DND-41 (cell line): ENCODE measurements at regions not wholly inside any gene's neighbourhood (a gene's known extent, or its start where the extent isn't known, plus 50 kb on each side); places are given as distances from the start of the nearest gene placed in this dataset.

Source experiments
- ATAC-seq: fragments of 200-7000 bp; cut with Tn5 transposase; 3 replicates; pipeline ENCODE4 v1.9.1; 2021; ENCODE audit warnings: low read depth; ENCODE audit not compliant: insufficient read depth
- DNase-seq: peaks from one replicate; pipeline ENCODE4 v3.0.0-alpha.2; 2020
- H2AFZ ChIP-seq: 2 replicates; pipeline ENCODE4 v1.6.0; 2012; ENCODE audit warnings: low read depth, low read length
- H3K27ac ChIP-seq: 2 replicates; pipeline ENCODE4 v1.5.1; 2012; ENCODE audit warnings: low read length, inconsistent platforms
- H3K27me3 ChIP-seq: fragments of 200-600 bp; sonication (generic); 2 replicates; pipeline ENCODE4 v1.6.0; 2012; ENCODE audit warnings: low read length, mild to moderate bottlenecking, inconsistent platforms; ENCODE audit not compliant: insufficient read depth, poor library complexity
- H3K36me3 ChIP-seq: 2 replicates; pipeline ENCODE4 v1.5.1; 2012; ENCODE audit warnings: low read length, inconsistent platforms; ENCODE audit not compliant: insufficient read depth
- H3K4me1 ChIP-seq: 2 replicates; pipeline ENCODE4 v1.5.1; 2012; ENCODE audit warnings: mild to moderate bottlenecking, low read length; ENCODE audit not compliant: insufficient read depth
- H3K4me2 ChIP-seq: 2 replicates; pipeline ENCODE4 v1.6.0; 2012; ENCODE audit warnings: mild to moderate bottlenecking, moderate library complexity, low read length, inconsistent platforms; ENCODE audit not compliant: insufficient read depth
- H3K4me3 ChIP-seq, 2 experiments: fragments of 200-600 bp in 1 of 2; shearing (Covaris generic) in 1 of 2; 2 replicates each; pipeline ENCODE4 v1.5.1; 2012 to 2016; ENCODE audit warnings: inconsistent platforms in 2 of 2, low read length in 2 of 2, mild to moderate bottlenecking in 2 of 2, low read depth in 1 of 2, moderate library complexity in 1 of 2
- H3K79me2 ChIP-seq: 2 replicates; pipeline ENCODE4 v1.6.0; 2012; ENCODE audit warnings: low read length, inconsistent platforms; ENCODE audit not compliant: insufficient read depth
- H3K9ac ChIP-seq: 2 replicates; pipeline ENCODE4 v1.6.0; 2012; ENCODE audit warnings: low read depth, mild to moderate bottlenecking, inconsistent platforms, low read length, moderate library complexity
- H3K9me3 ChIP-seq: 2 replicates; pipeline ENCODE4 v1.5.1; 2012; ENCODE audit warnings: low read length, moderate library complexity, mild to moderate bottlenecking, inconsistent platforms; ENCODE audit not compliant: insufficient read depth, severe bottlenecking
- H4K20me1 ChIP-seq: 2 replicates; pipeline ENCODE4 v1.6.0; 2012; ENCODE audit warnings: low read length; ENCODE audit not compliant: insufficient read depth
- CTCF ChIP-seq: IDR thresholded peaks from 2 replicates; pipeline ENCODE4 v1.5.1; 2012; ENCODE audit warnings: borderline replicate concordance, low read length, moderate library complexity, mild to moderate bottlenecking; ENCODE audit not compliant: poor library complexity, severe bottlenecking; ENCODE audit errors: extremely low read depth
- EZH2 ChIP-seq: IDR thresholded peaks from 3 replicates; pipeline ENCODE4 v1.6.1; 2012; ENCODE audit warnings: borderline replicate concordance, low read depth, mild to moderate bottlenecking, moderate library complexity, low read length, inconsistent platforms; ENCODE audit not compliant: severe bottlenecking

- Histone ChIP-seq H4K20me1 (no peaks in the 10 kb centered on the region), H3K9ac (no peak overlapping the region), H3K4me3 (no peak overlapping the region), H3K27ac (no peak overlapping the region), H3K79me2 (no peaks in the 10 kb centered on the region), H3K4me2 (no peak overlapping the region), H3K9me3 (peaks cover 21% of the 10 kb centered on the region), H2AFZ (no peak overlapping the region), H3K4me1 (no peaks in the 10 kb centered on the region), H3K36me3 (no peaks in the 10 kb centered on the region), H3K27me3 (no peaks in the 10 kb centered on the region)
- TF ChIP-seq CTCF (no peak), EZH2 (no peak)
- ATAC-seq (no peak), DNase-seq (no peak)
Measured at GRCh38 chr1:30043256-30043655, 680.1 kb downstream of the MATN1 start.

- H3K79me2 ChIP-seq: no peaks in the 10 kb centered on the region
- H3K9ac ChIP-seq: no peak overlapping the region
- no peak for DNase-seq
- H4K20me1 ChIP-seq: no peaks in the 10 kb centered on the region
- H3K27me3 ChIP-seq: no peaks in the 10 kb centered on the region
- H3K36me3 ChIP-seq: no peaks in the 10 kb centered on the region
- TF ChIP-seq EZH2: no peak
- TF ChIP-seq CTCF: no peak
- no peak overlapping the region for H3K4me2 ChIP-seq
- H3K4me1 ChIP-seq: no peaks in the 10 kb centered on the region
- no peak overlapping the region for H2AFZ ChIP-seq
- no peak for ATAC-seq
- peaks cover 21% of the 10 kb centered on the region for H3K9me3 ChIP-seq
- no peak overlapping the region for H3K4me3 ChIP-seq
- H3K27ac ChIP-seq: no peak overlapping the region
Measured at GRCh38 chr1:30042438-30043147, 680.8 kb downstream of the MATN1 start.

- no peaks in the 10 kb centered on the region for H3K79me2 ChIP-seq
- H2AFZ ChIP-seq: no peak overlapping the region
- H3K4me2 ChIP-seq: no peak overlapping the region
- no peak for TF ChIP-seq EZH2
- no peak for TF ChIP-seq CTCF
- no peak for ATAC-seq
- no peak for DNase-seq
- no peaks in the 10 kb centered on the region for H3K27me3 ChIP-seq
- H3K4me1 ChIP-seq: no peaks in the 10 kb centered on the region
- no peak overlapping the region for H3K9ac ChIP-seq
- H4K20me1 ChIP-seq: no peaks in the 10 kb centered on the region; the same call in 1 of the 2 replicates
- H3K9me3 ChIP-seq: peaks cover 21% of the 10 kb centered on the region
- no peak overlapping the region for H3K27ac ChIP-seq
- H3K36me3 ChIP-seq: no peaks in the 10 kb centered on the region
- no peak overlapping the region for H3K4me3 ChIP-seq
Measured at GRCh38 chr1:30041741-30042437, 681.5 kb downstream of the MATN1 start.
